ENCODE measurements at regions not wholly inside any gene's neighbourhood (a gene's known extent, or its start where the extent isn't known, plus 50 kb on each side); places are given as distances from the start of the nearest gene placed in this dataset.

DNA sequence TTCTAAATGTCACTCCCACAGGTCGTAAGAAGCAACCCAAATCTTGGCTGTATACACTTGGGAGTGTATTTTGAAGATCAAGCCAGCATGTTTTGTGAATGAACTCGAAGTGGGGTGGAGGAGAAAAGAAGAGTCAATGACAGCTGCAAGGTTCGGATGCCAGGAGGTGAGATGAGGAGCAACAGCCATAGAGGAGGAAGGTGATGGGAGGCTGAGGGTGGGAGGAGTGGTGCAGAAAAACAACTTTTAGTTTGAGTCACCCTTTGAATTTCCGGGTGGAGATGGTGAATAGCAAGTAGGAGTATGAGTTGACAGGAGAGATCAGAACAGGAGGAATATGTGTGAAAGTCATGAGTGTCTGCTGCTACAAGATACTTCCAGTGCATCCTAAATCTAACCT lies 153.6 kb downstream of the DIRAS2 start:
- Histone ChIP-seq H3K9ac (no peak overlapping the region), H2AFZ (ENCODE audit: low read depth) (no peak overlapping the region), H3K9me3 (no peaks in the 10 kb centered on the region), H3F3A (replicated peaks; ENCODE audit: insufficient read depth) (no peaks in the 10 kb centered on the region), H3K36me3 (replicated peaks in 1 of 2; ENCODE audit: control insufficient read depth in 1 of 2, insufficient read depth in 2 of 2, low read length in 1 of 2) (no peaks in the 10 kb centered on the region), H3K27me3 (ENCODE audit: insufficient read depth) (no peaks in the 10 kb centered on the region), H3K9me2 (no peaks in the 10 kb centered on the region), H3K79me2 (ENCODE audit: insufficient read depth) (no peaks in the 10 kb centered on the region), H3K4me3 (ENCODE audit: low read depth in 2 of 2, low read length in 1 of 2) (no peak overlapping the region), H3K4me2 (no peak overlapping the region), H3K27ac (ENCODE audit: low read depth in 2 of 2, low read length in 1 of 2) (no peak overlapping the region), H4K20me1 (ENCODE audit: insufficient read depth) (no peaks in the 10 kb centered on the region), H3K4me1 (ENCODE audit: control insufficient read depth in 1 of 2, insufficient read depth in 2 of 2, low read depth in 1 of 2, low read length in 1 of 2) (no peaks in the 10 kb centered on the region)
- TF ChIP-seq GABPA (IDR thresholded peaks at IDR 0.05; ENCODE audit: low read depth) (no peak), SIN3A (IDR thresholded peaks at IDR 0.05; ENCODE audit: borderline replicate concordance, low read depth, low read length) (no peak), FOXM1 (IDR thresholded peaks at IDR 0.05; ENCODE audit: low read depth) (no peak), TCF12 (IDR thresholded peaks at IDR 0.05) (no peak), RAD21 (IDR thresholded peaks at IDR 0.05; ENCODE audit: low read length) (no peak), NRF1 (IDR thresholded peaks at IDR 0.05; ENCODE audit: low read depth, low read length) (no peak), YY1 (IDR thresholded peaks at IDR 0.05; ENCODE audit: low read depth) (no peak), FOSL2 (IDR thresholded peaks at IDR 0.05; ENCODE audit: borderline replicate concordance, low read depth) (no peak), MXI1 (IDR thresholded peaks at IDR 0.05; ENCODE audit: low read depth, low read length) (no peak), EZH2phosphoT487 (IDR thresholded peaks at IDR 0.05; ENCODE audit: borderline replicate concordance, low read depth) (no peak), RXRA (IDR thresholded peaks at IDR 0.05; ENCODE audit: borderline replicate concordance, low read depth) (no peak), NFIC (IDR thresholded peaks at IDR 0.05; ENCODE audit: borderline replicate concordance) (no peak)
- TF ChIP-seq, protein P1, sequence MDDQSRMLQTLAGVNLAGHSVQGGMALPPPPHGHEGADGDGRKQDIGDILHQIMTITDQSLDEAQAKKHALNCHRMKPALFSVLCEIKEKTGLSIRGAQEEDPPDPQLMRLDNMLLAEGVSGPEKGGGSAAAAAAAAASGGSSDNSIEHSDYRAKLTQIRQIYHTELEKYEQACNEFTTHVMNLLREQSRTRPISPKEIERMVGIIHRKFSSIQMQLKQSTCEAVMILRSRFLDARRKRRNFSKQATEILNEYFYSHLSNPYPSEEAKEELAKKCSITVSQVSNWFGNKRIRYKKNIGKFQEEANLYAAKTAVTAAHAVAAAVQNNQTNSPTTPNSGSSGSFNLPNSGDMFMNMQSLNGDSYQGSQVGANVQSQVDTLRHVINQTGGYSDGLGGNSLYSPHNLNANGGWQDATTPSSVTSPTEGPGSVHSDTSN (IDR thresholded peaks at IDR 0.05), result no peak
- TF ChIP-seq, protein P2, sequence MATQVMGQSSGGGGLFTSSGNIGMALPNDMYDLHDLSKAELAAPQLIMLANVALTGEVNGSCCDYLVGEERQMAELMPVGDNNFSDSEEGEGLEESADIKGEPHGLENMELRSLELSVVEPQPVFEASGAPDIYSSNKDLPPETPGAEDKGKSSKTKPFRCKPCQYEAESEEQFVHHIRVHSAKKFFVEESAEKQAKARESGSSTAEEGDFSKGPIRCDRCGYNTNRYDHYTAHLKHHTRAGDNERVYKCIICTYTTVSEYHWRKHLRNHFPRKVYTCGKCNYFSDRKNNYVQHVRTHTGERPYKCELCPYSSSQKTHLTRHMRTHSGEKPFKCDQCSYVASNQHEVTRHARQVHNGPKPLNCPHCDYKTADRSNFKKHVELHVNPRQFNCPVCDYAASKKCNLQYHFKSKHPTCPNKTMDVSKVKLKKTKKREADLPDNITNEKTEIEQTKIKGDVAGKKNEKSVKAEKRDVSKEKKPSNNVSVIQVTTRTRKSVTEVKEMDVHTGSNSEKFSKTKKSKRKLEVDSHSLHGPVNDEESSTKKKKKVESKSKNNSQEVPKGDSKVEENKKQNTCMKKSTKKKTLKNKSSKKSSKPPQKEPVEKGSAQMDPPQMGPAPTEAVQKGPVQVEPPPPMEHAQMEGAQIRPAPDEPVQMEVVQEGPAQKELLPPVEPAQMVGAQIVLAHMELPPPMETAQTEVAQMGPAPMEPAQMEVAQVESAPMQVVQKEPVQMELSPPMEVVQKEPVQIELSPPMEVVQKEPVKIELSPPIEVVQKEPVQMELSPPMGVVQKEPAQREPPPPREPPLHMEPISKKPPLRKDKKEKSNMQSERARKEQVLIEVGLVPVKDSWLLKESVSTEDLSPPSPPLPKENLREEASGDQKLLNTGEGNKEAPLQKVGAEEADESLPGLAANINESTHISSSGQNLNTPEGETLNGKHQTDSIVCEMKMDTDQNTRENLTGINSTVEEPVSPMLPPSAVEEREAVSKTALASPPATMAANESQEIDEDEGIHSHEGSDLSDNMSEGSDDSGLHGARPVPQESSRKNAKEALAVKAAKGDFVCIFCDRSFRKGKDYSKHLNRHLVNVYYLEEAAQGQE (IDR thresholded peaks at IDR 0.05; ENCODE audit: low read depth, low read length), result no peak
- TF ChIP-seq, protein P3, sequence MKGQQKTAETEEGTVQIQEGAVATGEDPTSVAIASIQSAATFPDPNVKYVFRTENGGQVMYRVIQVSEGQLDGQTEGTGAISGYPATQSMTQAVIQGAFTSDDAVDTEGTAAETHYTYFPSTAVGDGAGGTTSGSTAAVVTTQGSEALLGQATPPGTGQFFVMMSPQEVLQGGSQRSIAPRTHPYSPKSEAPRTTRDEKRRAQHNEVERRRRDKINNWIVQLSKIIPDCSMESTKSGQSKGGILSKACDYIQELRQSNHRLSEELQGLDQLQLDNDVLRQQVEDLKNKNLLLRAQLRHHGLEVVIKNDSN (IDR thresholded peaks at IDR 0.05; ENCODE audit: borderline replicate concordance, low read depth), result no peak
- TF ChIP-seq, protein P4, sequence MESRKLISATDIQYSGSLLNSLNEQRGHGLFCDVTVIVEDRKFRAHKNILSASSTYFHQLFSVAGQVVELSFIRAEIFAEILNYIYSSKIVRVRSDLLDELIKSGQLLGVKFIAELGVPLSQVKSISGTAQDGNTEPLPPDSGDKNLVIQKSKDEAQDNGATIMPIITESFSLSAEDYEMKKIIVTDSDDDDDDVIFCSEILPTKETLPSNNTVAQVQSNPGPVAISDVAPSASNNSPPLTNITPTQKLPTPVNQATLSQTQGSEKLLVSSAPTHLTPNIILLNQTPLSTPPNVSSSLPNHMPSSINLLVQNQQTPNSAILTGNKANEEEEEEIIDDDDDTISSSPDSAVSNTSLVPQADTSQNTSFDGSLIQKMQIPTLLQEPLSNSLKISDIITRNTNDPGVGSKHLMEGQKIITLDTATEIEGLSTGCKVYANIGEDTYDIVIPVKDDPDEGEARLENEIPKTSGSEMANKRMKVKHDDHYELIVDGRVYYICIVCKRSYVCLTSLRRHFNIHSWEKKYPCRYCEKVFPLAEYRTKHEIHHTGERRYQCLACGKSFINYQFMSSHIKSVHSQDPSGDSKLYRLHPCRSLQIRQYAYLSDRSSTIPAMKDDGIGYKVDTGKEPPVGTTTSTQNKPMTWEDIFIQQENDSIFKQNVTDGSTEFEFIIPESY (IDR thresholded peaks at IDR 0.05; ENCODE audit: borderline replicate concordance, low read depth), result no peak
- WGBS (ENCODE audit: low lambda C conversion rate), result 13% methylated on average over 4 of the region's 4 CpGs
- CTCF ChIA-PET, result no interaction called here
- POLR2A ChIA-PET, result no interaction called here
- no peak for DNase-seq

All from SK-N-SH (cell line).